GM23248 (cell line): ENCODE measurements at regions not wholly inside any gene's neighbourhood (a gene's known extent, or its start where the extent isn't known, plus 50 kb on each side); places are given as distances from the start of the nearest gene placed in this dataset.
"Not testable (repeated sequence)": the region's sequence is repeated elsewhere in the genome, so short reads cannot be mapped to it uniquely, and the experiment has no call there.

Experiments used
- DNase-seq: peaks from one replicate; pipeline ENCODE4 v3.0.0-alpha.2; 2015
- H2AFZ ChIP-seq: fragments of 200-600 bp; sonication (generic); 2 replicates; pipeline ENCODE4 v1.6.1; 2016; ENCODE audit warnings: antibody characterized with exemption
- H3F3A ChIP-seq: fragments of 200-600 bp; sonication (generic); 2 replicates; pipeline ENCODE4 v1.6.1; 2016; ENCODE audit warnings: mild to moderate bottlenecking, antibody characterized with exemption, mixed run types; ENCODE audit not compliant: insufficient read depth
- H3K27ac ChIP-seq: fragments of 200-600 bp; sonication (generic); 2 replicates; pipeline ENCODE4 v1.5.1; 2016; ENCODE audit warnings: mild to moderate bottlenecking
- H3K27me3 ChIP-seq: fragments of 200-600 bp; sonication (generic); replicated peaks from 2 replicates; pipeline ENCODE4 v1.6.1; 2016; ENCODE audit warnings: mild to moderate bottlenecking; ENCODE audit not compliant: insufficient read depth
- H3K36me3 ChIP-seq: fragments of 200-600 bp; sonication (generic); 2 replicates; pipeline ENCODE4 v1.6.1; 2016; ENCODE audit warnings: low read depth, mild to moderate bottlenecking
- H3K4me1 ChIP-seq: fragments of 200-600 bp; sonication (generic); 2 replicates; pipeline ENCODE4 v1.6.1; 2016; ENCODE audit warnings: mild to moderate bottlenecking; ENCODE audit not compliant: insufficient read depth
- H3K4me2 ChIP-seq: fragments of 200-600 bp; sonication (generic); one replicate; pipeline ENCODE4 v1.6.1; 2016; ENCODE audit warnings: mild to moderate bottlenecking; ENCODE audit not compliant: unreplicated experiment
- H3K4me3 ChIP-seq: fragments of 200-600 bp; sonication (generic); 2 replicates; pipeline ENCODE4 v1.5.1; 2016; ENCODE audit warnings: mild to moderate bottlenecking
- H3K79me2 ChIP-seq: fragments of 200-600 bp; sonication (generic); 2 replicates; pipeline ENCODE4 v1.6.1; 2016; ENCODE audit warnings: mild to moderate bottlenecking; ENCODE audit not compliant: insufficient read depth
- H3K9ac ChIP-seq: fragments of 200-600 bp; sonication (generic); 2 replicates; pipeline ENCODE4 v1.6.1; 2016; ENCODE audit warnings: mild to moderate bottlenecking
- H3K9me2 ChIP-seq: fragments of 200-600 bp; sonication (generic); 2 replicates; pipeline ENCODE4 v1.6.1; 2016; ENCODE audit warnings: mixed run types, mild to moderate bottlenecking, moderate library complexity; ENCODE audit not compliant: insufficient read depth
- H3K9me3 ChIP-seq: fragments of 200-600 bp; sonication (generic); one replicate; pipeline ENCODE4 v1.6.1; 2017; ENCODE audit warnings: low read depth
- H4K20me1 ChIP-seq: fragments of 200-600 bp; sonication (generic); 2 replicates; pipeline ENCODE4 v1.6.0; 2016; ENCODE audit not compliant: insufficient read depth
- EZH2 ChIP-seq: fragments of 200-600 bp; sonication (generic); IDR thresholded peaks from 2 replicates; pipeline ENCODE4 v1.6.1; 2018; ENCODE audit warnings: antibody characterized with exemption, mild to moderate bottlenecking; ENCODE audit not compliant: insufficient read depth, poor library complexity, severe bottlenecking
- EZH2phosphoT487 ChIP-seq: fragments of 200-600 bp; sonication (generic); IDR thresholded peaks from 2 replicates; pipeline ENCODE4 v1.6.1; 2018; ENCODE audit warnings: antibody characterized with exemption, moderate library complexity, mild to moderate bottlenecking, low read depth; ENCODE audit not compliant: insufficient read depth
- WGBS, 2 experiments: methylation state at CpG; one replicate each; pipeline ENCODE4 v1.1.6; 2015 to 2017; ENCODE audit warnings: low lambda C conversion rate in 2 of 2, low coverage in 1 of 2; ENCODE audit errors: missing lambda C conversion rate in 2 of 2; 5-methylcytosine and 5-hydroxymethylcytosine counted together
- in situ Hi-C: fragments of 300-500 bp; cut with MboI; formaldehyde crosslinking; loops from 2 replicates; pipeline ENCODE4 v1.15.0; 2020

GRCh38 chr5:68070591-68071281 lies 144.8 kb upstream of the PIK3R1 start:
- in situ Hi-C loops = no loop called here
- H3K27me3 ChIP-seq = no peaks in the 10 kb centered on the region
- no peaks in the 10 kb centered on the region for H4K20me1 ChIP-seq
- H3K79me2 ChIP-seq = no peaks in the 10 kb centered on the region
- peak overlapping the region; percentile 58 for H3K4me2 ChIP-seq
- H3K36me3 ChIP-seq = no peaks in the 10 kb centered on the region
- peak overlapping the region; percentile 54 for H3K27ac ChIP-seq
- no peak overlapping the region for H3K9ac ChIP-seq
- no peak for TF ChIP-seq EZH2
- TF ChIP-seq EZH2phosphoT487 = no peak
- H3K9me3 ChIP-seq = no peaks in the 10 kb centered on the region
- 0 to 2% methylated on average over 2 of the region's 2 CpGs for WGBS, 2 experiments
- peaks cover 40% of the 10 kb centered on the region for H3F3A ChIP-seq
- H3K4me3 ChIP-seq = peak overlapping the region; percentile 31
- H2AFZ ChIP-seq = no peak overlapping the region
- peaks cover 39% of the 10 kb centered on the region for H3K4me1 ChIP-seq
- peak; percentile 61 for DNase-seq
- H3K9me2 ChIP-seq = no peaks in the 10 kb centered on the region

GRCh38 chr5:68067976-68068603 lies 147.5 kb upstream of the PIK3R1 start:
- WGBS, 2 experiments = 20 to 21% methylated on average over 5 of the region's 5 CpGs
- no peaks in the 10 kb centered on the region for H4K20me1 ChIP-seq
- in situ Hi-C loops = no loop called here
- H3K4me2 ChIP-seq = peak overlapping the region; percentile 38
- H3K9ac ChIP-seq = no peak overlapping the region
- H3K27ac ChIP-seq = no peak overlapping the region; the same call in 1 of the 2 replicates
- H2AFZ ChIP-seq = no peak overlapping the region
- H3K4me1 ChIP-seq = peaks cover 39% of the 10 kb centered on the region
- H3K36me3 ChIP-seq = no peaks in the 10 kb centered on the region
- no peaks in the 10 kb centered on the region for H3K9me2 ChIP-seq
- peaks cover 40% of the 10 kb centered on the region for H3F3A ChIP-seq
- no peaks in the 10 kb centered on the region for H3K9me3 ChIP-seq
- no peak for TF ChIP-seq EZH2phosphoT487
- TF ChIP-seq EZH2 = no peak
- H3K79me2 ChIP-seq = no peaks in the 10 kb centered on the region
- no peak overlapping the region for H3K4me3 ChIP-seq
- no peaks in the 10 kb centered on the region for H3K27me3 ChIP-seq
- peak; percentile 77 for DNase-seq

GRCh38 chr5:68067291-68067690 lies 148.3 kb upstream of the PIK3R1 start:
- DNase-seq = peak; percentile 53
- Histone ChIP-seq H4K20me1 (no peaks in the 10 kb centered on the region), H3K27me3 (no peaks in the 10 kb centered on the region), H3K4me2 (peak overlapping the region; percentile 38), H2AFZ (no peak overlapping the region; the same call in 1 of the 2 replicates), H3K9me3 (no peaks in the 10 kb centered on the region), H3K79me2 (no peaks in the 10 kb centered on the region), H3F3A (peaks cover 40% of the 10 kb centered on the region), H3K27ac (no peak overlapping the region), H3K36me3 (no peaks in the 10 kb centered on the region), H3K4me1 (peaks cover 39% of the 10 kb centered on the region), H3K9me2 (no peaks in the 10 kb centered on the region), H3K9ac (no peak overlapping the region), H3K4me3 (no peak overlapping the region)
- no peak for TF ChIP-seq EZH2phosphoT487
- TF ChIP-seq EZH2 = no peak
- WGBS, 2 experiments = 8 to 29% methylated on average over 1 of the region's 1 CpG
- in situ Hi-C loops = no loop called here

GRCh38 chr5:68066277-68066955 lies 149.1 kb upstream of the PIK3R1 start:
- H3K9me3 ChIP-seq = no peaks in the 10 kb centered on the region
- TF ChIP-seq EZH2 (no peak), EZH2phosphoT487 (no peak)
- H3K4me1 ChIP-seq = peaks cover 32% of the 10 kb centered on the region
- in situ Hi-C loops = no loop called here
- no peak overlapping the region for H3K9ac ChIP-seq
- no peaks in the 10 kb centered on the region for H3K36me3 ChIP-seq
- no peak overlapping the region for H3K4me3 ChIP-seq
- no peak overlapping the region for H2AFZ ChIP-seq
- H3K27ac ChIP-seq = no peak overlapping the region
- no peak for DNase-seq
- WGBS, 2 experiments = 81 to 88% methylated on average over 3 of the region's 3 CpGs
- no peaks in the 10 kb centered on the region for H3K79me2 ChIP-seq
- no peaks in the 10 kb centered on the region for H4K20me1 ChIP-seq
- H3K4me2 ChIP-seq = peak overlapping the region; percentile 38
- H3F3A ChIP-seq = peaks cover 32% of the 10 kb centered on the region
- H3K27me3 ChIP-seq = no peaks in the 10 kb centered on the region
- H3K9me2 ChIP-seq = no peaks in the 10 kb centered on the region

- Histone ChIP-seq H3F3A (peaks cover 23% of the 10 kb centered on the region), H3K4me1 (peaks cover 23% of the 10 kb centered on the region)
- H3K27ac ChIP-seq, H3K79me2 ChIP-seq, H3K9me2 ChIP-seq, in situ Hi-C loops, H3K4me2 ChIP-seq, H3K36me3 ChIP-seq, H3K27me3 ChIP-seq, H2AFZ ChIP-seq, H3K9me3 ChIP-seq, DNase-seq, H3K4me3 ChIP-seq, H3K9ac ChIP-seq, H4K20me1 ChIP-seq: not testable (repeated sequence)
- 75 to 88% methylated on average over 3 of the region's 3 CpGs for WGBS, 2 experiments
These were observed 150.2 kb upstream of the PIK3R1 start for GRCh38 chr5:68065321-68065720.
